Liver (tissue), 3 donors: ENCODE measurements at regions not wholly inside any gene's neighbourhood (a gene's known extent, or its start where the extent isn't known, plus 50 kb on each side); places are given as distances from the start of the nearest gene placed in this dataset.

Experiments used
- EGR1 ChIP-seq, 2 donors: IDR thresholded peaks; 2 replicates each; pipeline ENCODE4 v1.6.1; 2016 to 2018; ENCODE audit warnings: antibody characterized with exemption in 2 of 2, low read depth in 2 of 2
- FOXA1 ChIP-seq: IDR thresholded peaks from 2 replicates; pipeline ENCODE4 v1.6.1; 2016; ENCODE audit warnings: antibody characterized with exemption
- FOXA2 ChIP-seq: IDR thresholded peaks from 2 replicates; pipeline ENCODE4 v1.6.1; 2016; ENCODE audit warnings: antibody characterized with exemption
- GABPA ChIP-seq, 2 donors: IDR thresholded peaks in 1 of 2; conservative IDR thresholded peaks in 1 of 2; 2 replicates each; pipeline ENCODE4 v1.6.1; 2016; ENCODE audit warnings: antibody characterized with exemption in 2 of 2, mild to moderate bottlenecking in 1 of 2, moderate library complexity in 1 of 2
- JUND ChIP-seq, 2 donors: IDR thresholded peaks; 2 replicates each; pipeline ENCODE4 v1.6.1; 2016; ENCODE audit warnings: antibody characterized with exemption in 2 of 2
- NR2F2 ChIP-seq: IDR thresholded peaks from 2 replicates; pipeline ENCODE4 v1.6.1; 2016; ENCODE audit warnings: antibody characterized with exemption
- RAD21 ChIP-seq, 2 donors: IDR thresholded peaks; 2 replicates each; pipeline ENCODE4 v1.6.1; 2016; ENCODE audit warnings: antibody characterized with exemption in 2 of 2, mild to moderate bottlenecking in 2 of 2
- REST ChIP-seq: IDR thresholded peaks from 2 replicates; pipeline ENCODE4 v1.6.1; 2016; ENCODE audit warnings: antibody characterized with exemption, mild to moderate bottlenecking
- RXRA ChIP-seq, 2 donors: IDR thresholded peaks; 2 replicates each; pipeline ENCODE4 v1.6.1; 2017 to 2018; ENCODE audit warnings: antibody characterized with exemption in 2 of 2, mild to moderate bottlenecking in 1 of 2
- SP1 ChIP-seq: IDR thresholded peaks from 2 replicates; pipeline ENCODE4 v1.6.1; 2018; ENCODE audit warnings: antibody characterized with exemption, mild to moderate bottlenecking
- TF ChIP-seq, protein P1 (sequence below): fragments of 150-350 bp; IDR thresholded peaks from 2 replicates; pipeline ENCODE4 v1.5.1; 2017; ENCODE audit warnings: improper control_type of control experiment, low read depth, low read length; ENCODE audit not compliant: missing input control
- TF ChIP-seq, protein P2 (sequence below): IDR thresholded peaks from 2 replicates; pipeline ENCODE4 v1.6.1; 2016; ENCODE audit warnings: antibody characterized with exemption
- TF ChIP-seq, protein P3 (sequence below): IDR thresholded peaks from 2 replicates; pipeline ENCODE4 v1.6.1; 2016; ENCODE audit warnings: antibody characterized with exemption
- donor health status: healthy.
- donor health status: healthy.

DNA sequence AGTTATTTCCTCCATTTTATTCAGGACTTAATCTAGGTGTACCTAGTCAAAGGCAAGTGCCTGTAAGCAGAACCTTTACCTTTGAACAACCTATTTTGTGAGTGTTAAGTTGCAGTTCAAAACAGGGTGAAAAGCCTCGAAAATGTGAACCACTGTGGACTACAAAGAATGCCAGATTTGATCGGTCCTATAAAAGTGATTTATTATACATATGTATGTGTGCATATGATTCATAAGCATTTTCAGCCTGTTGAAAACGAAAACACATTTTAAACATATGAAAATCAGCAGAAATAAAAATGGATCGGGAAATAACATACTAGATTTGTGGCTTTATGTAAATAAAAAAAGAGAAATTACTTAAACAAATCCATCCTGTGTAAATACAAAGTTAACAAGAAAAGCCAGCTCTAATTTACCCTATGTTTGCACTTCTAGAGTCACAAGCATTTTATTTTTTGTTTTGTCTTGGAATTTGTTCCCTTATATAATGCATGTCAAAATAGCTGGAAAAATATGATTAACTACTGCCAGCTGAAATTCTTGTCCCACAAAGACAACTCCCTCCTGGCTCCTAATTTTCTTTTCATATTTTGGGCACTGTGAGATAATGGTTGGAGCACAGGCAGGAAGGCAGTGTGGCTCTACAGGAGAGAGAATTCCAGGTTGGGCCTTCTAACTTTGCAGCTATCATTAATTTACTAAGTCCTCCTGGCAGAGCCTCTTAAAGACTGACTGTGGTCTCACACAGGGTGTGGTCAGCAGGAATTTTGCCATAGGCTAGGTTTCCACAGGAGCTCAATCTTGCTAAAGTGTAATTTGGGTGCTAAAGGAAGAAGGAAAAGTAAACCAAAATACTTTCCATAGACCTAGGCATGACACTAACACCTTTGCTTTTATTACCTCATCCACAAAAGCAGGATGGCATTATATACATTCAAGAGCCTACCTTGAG, 70.2 kb upstream of the CDC42BPA start:
- TF ChIP-seq, protein P1, sequence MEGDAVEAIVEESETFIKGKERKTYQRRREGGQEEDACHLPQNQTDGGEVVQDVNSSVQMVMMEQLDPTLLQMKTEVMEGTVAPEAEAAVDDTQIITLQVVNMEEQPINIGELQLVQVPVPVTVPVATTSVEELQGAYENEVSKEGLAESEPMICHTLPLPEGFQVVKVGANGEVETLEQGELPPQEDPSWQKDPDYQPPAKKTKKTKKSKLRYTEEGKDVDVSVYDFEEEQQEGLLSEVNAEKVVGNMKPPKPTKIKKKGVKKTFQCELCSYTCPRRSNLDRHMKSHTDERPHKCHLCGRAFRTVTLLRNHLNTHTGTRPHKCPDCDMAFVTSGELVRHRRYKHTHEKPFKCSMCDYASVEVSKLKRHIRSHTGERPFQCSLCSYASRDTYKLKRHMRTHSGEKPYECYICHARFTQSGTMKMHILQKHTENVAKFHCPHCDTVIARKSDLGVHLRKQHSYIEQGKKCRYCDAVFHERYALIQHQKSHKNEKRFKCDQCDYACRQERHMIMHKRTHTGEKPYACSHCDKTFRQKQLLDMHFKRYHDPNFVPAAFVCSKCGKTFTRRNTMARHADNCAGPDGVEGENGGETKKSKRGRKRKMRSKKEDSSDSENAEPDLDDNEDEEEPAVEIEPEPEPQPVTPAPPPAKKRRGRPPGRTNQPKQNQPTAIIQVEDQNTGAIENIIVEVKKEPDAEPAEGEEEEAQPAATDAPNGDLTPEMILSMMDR = no peak
- TF ChIP-seq SP1 (no peak), JUND (IDR thresholded peaks at IDR 0.05) (no peak), RAD21 (IDR thresholded peaks at IDR 0.05) (no peak), REST (no peak), NR2F2 (no peak), RXRA (IDR thresholded peaks at IDR 0.05) (no peak), GABPA (IDR thresholded peaks at IDR 0.05 in 1 of 2, conservative IDR thresholded peaks at IDR 0.05 in 1 of 2) (no peak), EGR1 (IDR thresholded peaks at IDR 0.05; ENCODE audit: low read depth in 2 of 2) (no peak), FOXA2 (no peak), FOXA1 (no peak)
- TF ChIP-seq, protein P2, sequence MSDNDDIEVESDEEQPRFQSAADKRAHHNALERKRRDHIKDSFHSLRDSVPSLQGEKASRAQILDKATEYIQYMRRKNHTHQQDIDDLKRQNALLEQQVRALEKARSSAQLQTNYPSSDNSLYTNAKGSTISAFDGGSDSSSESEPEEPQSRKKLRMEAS = no peak
- TF ChIP-seq, protein P3, sequence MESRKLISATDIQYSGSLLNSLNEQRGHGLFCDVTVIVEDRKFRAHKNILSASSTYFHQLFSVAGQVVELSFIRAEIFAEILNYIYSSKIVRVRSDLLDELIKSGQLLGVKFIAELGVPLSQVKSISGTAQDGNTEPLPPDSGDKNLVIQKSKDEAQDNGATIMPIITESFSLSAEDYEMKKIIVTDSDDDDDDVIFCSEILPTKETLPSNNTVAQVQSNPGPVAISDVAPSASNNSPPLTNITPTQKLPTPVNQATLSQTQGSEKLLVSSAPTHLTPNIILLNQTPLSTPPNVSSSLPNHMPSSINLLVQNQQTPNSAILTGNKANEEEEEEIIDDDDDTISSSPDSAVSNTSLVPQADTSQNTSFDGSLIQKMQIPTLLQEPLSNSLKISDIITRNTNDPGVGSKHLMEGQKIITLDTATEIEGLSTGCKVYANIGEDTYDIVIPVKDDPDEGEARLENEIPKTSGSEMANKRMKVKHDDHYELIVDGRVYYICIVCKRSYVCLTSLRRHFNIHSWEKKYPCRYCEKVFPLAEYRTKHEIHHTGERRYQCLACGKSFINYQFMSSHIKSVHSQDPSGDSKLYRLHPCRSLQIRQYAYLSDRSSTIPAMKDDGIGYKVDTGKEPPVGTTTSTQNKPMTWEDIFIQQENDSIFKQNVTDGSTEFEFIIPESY = no peak
